ENCODE measurements at regions not wholly inside any gene's neighbourhood (a gene's known extent, or its start where the extent isn't known, plus 50 kb on each side); places are given as distances from the start of the nearest gene placed in this dataset.

GRCh38 chr9:86684148-86684547 is 263.2 kb downstream of the GAS1 start:
- no peak for TF ChIP-seq CTCF (IDR thresholded peaks at IDR 0.05)
- no peak for TF ChIP-seq POLR2A (IDR thresholded peaks at IDR 0.05)
